GM10847 (cell line): ENCODE measurements at regions not wholly inside any gene's neighbourhood (a gene's known extent, or its start where the extent isn't known, plus 50 kb on each side); places are given as distances from the start of the nearest gene placed in this dataset.

Experiments used
- POLR2A ChIP-seq: IDR thresholded peaks from 2 replicates; pipeline ENCODE4 v1.6.1; 2011; ENCODE audit not compliant: insufficient read length; ENCODE audit errors: extremely low read depth

GRCh38 chr15:31448635-31448979, 122.0 kb downstream of the KLF13 start:
- TF ChIP-seq POLR2A, result no peak

- TF ChIP-seq POLR2A, result no peak
Measured at GRCh38 chr15:31452595-31453557, 126.2 kb downstream of the KLF13 start.

- TF ChIP-seq POLR2A, result no peak
Measured at GRCh38 chr15:31453558-31454318, 127.1 kb downstream of the KLF13 start.

- TF ChIP-seq POLR2A, result no peak
Measured at GRCh38 chr15:31455499-31455898, 128.9 kb downstream of the KLF13 start.

GRCh38 chr15:31456354-31457060, 129.9 kb downstream of the KLF13 start:
- TF ChIP-seq POLR2A, result no peak

GRCh38 chr15:31457161-31457560, 130.5 kb downstream of the KLF13 start:
- TF ChIP-seq POLR2A, result no peak

GRCh38 chr15:31457631-31458526, 131.2 kb downstream of the KLF13 start:
- TF ChIP-seq POLR2A, result no peak

- TF ChIP-seq POLR2A, result no peak
Measured at GRCh38 chr15:31458596-31459399, 132.2 kb downstream of the KLF13 start.

- TF ChIP-seq POLR2A, result no peak
Measured at GRCh38 chr15:31459400-31459748, 132.7 kb downstream of the KLF13 start.

- TF ChIP-seq POLR2A, result no peak
Measured at GRCh38 chr15:31461375-31461774, 134.7 kb downstream of the KLF13 start.

GRCh38 chr15:31461911-31462480, 135.4 kb downstream of the KLF13 start:
- no peak for TF ChIP-seq POLR2A

- TF ChIP-seq POLR2A, result no peak
Measured at GRCh38 chr15:31463521-31464102, 137.0 kb downstream of the KLF13 start.
